A673 (cell line): ENCODE measurements at regions not wholly inside any gene's neighbourhood (a gene's known extent, or its start where the extent isn't known, plus 50 kb on each side); places are given as distances from the start of the nearest gene placed in this dataset.

Experiments
- BruUV-seq: library from RNA; stranded (reverse); fragments of 400-500 nt; replicated peaks from 2 replicates; lab custom pipeline; 2021; lab: Mats Ljungman, UMichigan
- CTCF ChIA-PET: fragments of 300-600 bp; sonication (Branson Sonifier 250); formaldehyde crosslinking; loops from one replicate; lab custom pipeline; 2022; ENCODE audit warnings: antibody characterized with exemption; lab: Charles Lee
- POLR2A ChIA-PET: fragments of 300-600 bp; sonication (Branson Sonifier 250); formaldehyde crosslinking; loops from one replicate; lab custom pipeline; 2022; ENCODE audit warnings: antibody characterized with exemption; ENCODE audit not compliant: low non-redundant PET; lab: Charles Lee
- DNase-seq: peaks from one replicate; pipeline ENCODE4 v3.0.0-alpha.2; 2015; ENCODE audit warnings: low spot score
- H3K27ac ChIP-seq: fragments of 200-600 bp; sonication (generic); 2 replicates; pipeline ENCODE4 v1.5.1; 2016; ENCODE audit warnings: mixed run types, low read depth, mild to moderate bottlenecking, mixed read lengths, antibody characterized with exemption, low read length; ENCODE audit not compliant: poor library complexity, severe bottlenecking
- H3K27me3 ChIP-seq: fragments of 200-600 bp; sonication (generic); replicated peaks from 2 replicates; pipeline ENCODE4 v1.6.1; 2017; ENCODE audit warnings: mixed run types, low read depth, mild to moderate bottlenecking, mixed read lengths, antibody characterized with exemption, low read length; ENCODE audit not compliant: insufficient read depth, poor library complexity
- H3K36me3 ChIP-seq: fragments of 200-600 bp; sonication (generic); 2 replicates; pipeline ENCODE4 v1.6.1; 2016; ENCODE audit warnings: mixed run types, mild to moderate bottlenecking, mixed read lengths, antibody characterized with exemption, low read length; ENCODE audit not compliant: insufficient read depth, poor library complexity, severe bottlenecking
- H3K4me1 ChIP-seq: fragments of 200-600 bp; sonication (generic); 2 replicates; pipeline ENCODE4 v1.6.1; 2017; ENCODE audit warnings: mixed run types, mild to moderate bottlenecking, mixed read lengths, antibody characterized with exemption, low read length; ENCODE audit not compliant: insufficient read depth, poor library complexity, severe bottlenecking
- H3K4me3 ChIP-seq: fragments of 200-600 bp; sonication (generic); 2 replicates; pipeline ENCODE4 v1.5.1; 2016; ENCODE audit warnings: low read depth, mixed run types, mild to moderate bottlenecking, mixed read lengths, low read length; ENCODE audit not compliant: poor library complexity, severe bottlenecking
- H3K9me3 ChIP-seq: fragments of 200-600 bp; sonication (generic); 2 replicates; pipeline ENCODE4 v1.6.1; 2016; ENCODE audit warnings: mixed run types, low read depth, mild to moderate bottlenecking, mixed read lengths, antibody characterized with exemption, low read length; ENCODE audit not compliant: poor library complexity, severe bottlenecking
- CTCF ChIP-seq: fragments of 300-800, 200-600 bp; sonication (generic); conservative IDR thresholded peaks from 2 replicates; pipeline ENCODE4 v1.5.1; 2017; ENCODE audit warnings: low read depth, mild to moderate bottlenecking, antibody characterized with exemption, low read length, moderate library complexity, mixed read lengths
- EZH2 ChIP-seq: fragments of 200-600 bp; sonication (generic); IDR thresholded peaks from 2 replicates; pipeline ENCODE4 v1.6.1; 2017; ENCODE audit warnings: borderline replicate concordance, low read depth, mild to moderate bottlenecking, mixed read lengths, antibody characterized with exemption, low read length; ENCODE audit not compliant: poor library complexity, severe bottlenecking
- intact Hi-C: fragments of 100-400 bp; cut with micrococcal nuclease; formaldehyde crosslinking; loops from one replicate; pipeline ENCODE4 v1.10.0; 2022; ENCODE audit not compliant: unreplicated experiment

- Histone ChIP-seq H3K27me3 (no peaks in the 10 kb centered on the region), H3K4me3 (no peak overlapping the region), H3K27ac (no peak overlapping the region), H3K36me3 (no peaks in the 10 kb centered on the region), H3K4me1 (no peaks in the 10 kb centered on the region), H3K9me3 (no peaks in the 10 kb centered on the region)
- DNase-seq: no peak
- POLR2A ChIA-PET: no interaction called here
- intact Hi-C loops: no loop called here
- TF ChIP-seq CTCF (no peak), EZH2 (no peak)
- no TSS peak for BruUV-seq
- CTCF ChIA-PET: no interaction called here
Measured at GRCh38 chr5:100252944-100253343, 282.2 kb upstream of the FAM174A start.

- no peaks in the 10 kb centered on the region for H3K4me1 ChIP-seq
- ChIA-PET POLR2A (no interaction called here), CTCF (no interaction called here)
- H3K4me3 ChIP-seq: no peak overlapping the region
- no peak overlapping the region for H3K27ac ChIP-seq
- no peaks in the 10 kb centered on the region for H3K9me3 ChIP-seq
- no peaks in the 10 kb centered on the region for H3K27me3 ChIP-seq
- DNase-seq: no peak
- no TSS peak for BruUV-seq
- H3K36me3 ChIP-seq: no peaks in the 10 kb centered on the region
- intact Hi-C loops: no loop called here
- TF ChIP-seq CTCF: no peak
- no peak for TF ChIP-seq EZH2
Measured at GRCh38 chr5:100252037-100252436, 283.1 kb upstream of the FAM174A start.

GRCh38 chr5:100249884-100250269 lies 285.3 kb upstream of the FAM174A start:
- no peak for TF ChIP-seq EZH2
- no peak for TF ChIP-seq CTCF
- H3K9me3 ChIP-seq: no peaks in the 10 kb centered on the region
- intact Hi-C loops: no loop called here
- no peaks in the 10 kb centered on the region for H3K4me1 ChIP-seq
- H3K36me3 ChIP-seq: no peaks in the 10 kb centered on the region
- no peak overlapping the region for H3K27ac ChIP-seq
- CTCF ChIA-PET: no interaction called here
- no peak for DNase-seq
- POLR2A ChIA-PET: no interaction called here
- no peak overlapping the region for H3K4me3 ChIP-seq
- no peaks in the 10 kb centered on the region for H3K27me3 ChIP-seq
- no TSS peak for BruUV-seq
